ENCODE measurements at regions not wholly inside any gene's neighbourhood (a gene's known extent, or its start where the extent isn't known, plus 50 kb on each side); places are given as distances from the start of the nearest gene placed in this dataset.

GRCh38 chr4:140250989-140251552, 97.1 kb upstream of the MAML3 start:
- no peak for DNase-seq (ENCODE audit: extremely low read depth in 1 of 2, low read depth in 1 of 2)

- DNase-seq (ENCODE audit: extremely low read depth in 1 of 2, low read depth in 1 of 2), result no peak
Observed at GRCh38 chr4:140249351-140249750, 95.4 kb upstream of the MAML3 start.

- no peak for DNase-seq (ENCODE audit: extremely low read depth in 1 of 2, low read depth in 1 of 2)
Observed at GRCh38 chr4:140247237-140247636, 93.3 kb upstream of the MAML3 start.

- no peak for DNase-seq (ENCODE audit: extremely low read depth in 1 of 2, low read depth in 1 of 2)
Observed at GRCh38 chr4:140246216-140246615, 92.2 kb upstream of the MAML3 start.

GRCh38 chr4:140244328-140244727, 90.3 kb upstream of the MAML3 start:
- no peak for DNase-seq (ENCODE audit: extremely low read depth in 1 of 2, low read depth in 1 of 2)

- DNase-seq (ENCODE audit: extremely low read depth in 1 of 2, low read depth in 1 of 2), result no peak
Observed at GRCh38 chr4:140243278-140243753, 89.3 kb upstream of the MAML3 start.

- DNase-seq (ENCODE audit: extremely low read depth in 1 of 2, low read depth in 1 of 2), result no peak
Observed at GRCh38 chr4:140242357-140243277, 88.6 kb upstream of the MAML3 start.

- no peak for DNase-seq (ENCODE audit: extremely low read depth in 1 of 2, low read depth in 1 of 2)
Observed at GRCh38 chr4:140240237-140240636, 86.3 kb upstream of the MAML3 start.

- no peak for DNase-seq (ENCODE audit: extremely low read depth in 1 of 2, low read depth in 1 of 2)
Observed at GRCh38 chr4:140239311-140239710, 85.3 kb upstream of the MAML3 start.

GRCh38 chr4:140238351-140239056, 84.5 kb upstream of the MAML3 start:
- no peak for DNase-seq (ENCODE audit: extremely low read depth in 1 of 2, low read depth in 1 of 2)

- no peak for DNase-seq (ENCODE audit: extremely low read depth in 1 of 2, low read depth in 1 of 2)
Observed at GRCh38 chr4:140237616-140238350, 83.8 kb upstream of the MAML3 start.

- DNase-seq (ENCODE audit: extremely low read depth in 1 of 2, low read depth in 1 of 2), result no peak
Observed at GRCh38 chr4:140236654-140237169, 82.7 kb upstream of the MAML3 start.

GRCh38 chr4:140234697-140235060, 80.7 kb upstream of the MAML3 start:
- no peak for DNase-seq (ENCODE audit: extremely low read depth in 1 of 2, low read depth in 1 of 2)

- no peak for DNase-seq (ENCODE audit: extremely low read depth in 1 of 2, low read depth in 1 of 2)
Observed at GRCh38 chr4:140233791-140234696, 80.1 kb upstream of the MAML3 start.

- DNase-seq (ENCODE audit: extremely low read depth in 1 of 2, low read depth in 1 of 2), result no peak
Observed at GRCh38 chr4:140229881-140230280, 75.9 kb upstream of the MAML3 start.

GRCh38 chr4:140227286-140227685, 73.3 kb upstream of the MAML3 start:
- DNase-seq (ENCODE audit: extremely low read depth in 1 of 2, low read depth in 1 of 2), result no peak

- no peak for DNase-seq (ENCODE audit: extremely low read depth in 1 of 2, low read depth in 1 of 2)
Observed at GRCh38 chr4:140223056-140223810, 69.2 kb upstream of the MAML3 start.

- DNase-seq (ENCODE audit: extremely low read depth in 1 of 2, low read depth in 1 of 2), result no peak
Observed at GRCh38 chr4:140222171-140222570, 68.2 kb upstream of the MAML3 start.

- no peak for DNase-seq (ENCODE audit: extremely low read depth in 1 of 2, low read depth in 1 of 2)
Observed at GRCh38 chr4:140220058-140220457, 66.1 kb upstream of the MAML3 start.

Data from activated CD8-positive, alpha-beta memory T cell treated with anti-CD3 and anti-CD28 coated beads for 1 hour (primary cell).